ENCODE measurements at regions not wholly inside any gene's neighbourhood (a gene's known extent, or its start where the extent isn't known, plus 50 kb on each side); places are given as distances from the start of the nearest gene placed in this dataset.

DNA sequence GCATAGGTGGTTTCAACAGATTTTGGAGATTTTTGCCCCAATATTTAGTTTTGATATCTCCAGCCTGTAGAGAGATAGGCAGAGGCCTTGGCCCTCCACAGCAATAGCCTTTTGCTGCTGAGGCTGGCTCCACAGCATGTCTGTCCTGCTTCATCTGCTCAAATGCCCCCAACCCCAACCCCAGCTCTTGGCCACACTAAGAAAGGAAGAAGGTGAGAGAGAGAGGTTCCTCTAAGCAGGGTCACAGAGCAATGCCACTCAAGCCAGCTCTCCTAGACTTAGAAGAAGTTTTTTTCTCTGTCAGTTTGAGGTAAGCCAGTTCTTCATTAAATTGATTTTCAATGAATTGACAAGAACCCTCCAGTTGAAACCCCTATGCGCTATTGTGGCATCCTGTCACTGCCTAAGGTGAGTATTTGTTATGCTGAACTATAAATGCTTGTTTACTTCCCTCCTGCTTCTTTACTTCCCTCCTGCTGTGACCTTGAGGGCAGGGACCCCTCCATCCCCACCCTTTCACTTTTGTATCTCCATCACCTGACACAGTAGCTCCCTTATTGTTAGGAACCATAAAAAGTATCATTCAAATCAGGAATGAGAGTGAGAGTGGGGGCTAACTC is 366.2 kb upstream of the CNR1 start:
- Histone ChIP-seq H3K4me1 (ENCODE audit: control insufficient read depth, insufficient read depth, low read length) (peaks cover 16% of the 10 kb centered on the region), H3K9ac (ENCODE audit: low read length) (no peak overlapping the region), H3K36me3 (ENCODE audit: control insufficient read depth, insufficient read depth, low read length) (no peaks in the 10 kb centered on the region), H3K27ac (ENCODE audit: low read depth, low read length) (no peak overlapping the region), H3K4me3 (ENCODE audit: low read depth, low read length) (no peak overlapping the region), H3K27me3 (ENCODE audit: control insufficient read depth, insufficient read depth, low read length) (no peaks in the 10 kb centered on the region), H3K9me3 (ENCODE audit: control insufficient read depth, insufficient read depth, low read depth, low read length) (peaks cover 2% of the 10 kb centered on the region)

DNA sequence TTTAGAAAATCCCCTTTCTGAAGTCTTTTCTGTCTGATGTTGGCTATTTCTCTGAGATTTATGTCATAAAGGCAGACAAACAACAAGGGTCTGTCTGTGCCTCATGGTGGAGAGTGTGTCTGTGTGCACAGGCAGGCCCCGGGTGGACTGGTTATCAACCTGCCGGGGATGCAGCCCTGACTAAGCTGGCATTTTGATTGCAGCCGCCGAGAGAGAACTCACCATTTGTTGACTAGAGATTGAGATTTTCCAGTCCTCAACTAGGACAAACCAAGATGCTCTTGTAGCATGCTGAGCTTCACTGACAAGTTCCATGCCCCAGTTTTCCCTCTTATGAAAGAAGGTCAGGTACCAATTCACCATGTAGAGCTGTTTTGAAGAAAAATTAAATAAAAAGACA is 363.6 kb upstream of the CNR1 start:
- H3K27me3 ChIP-seq (ENCODE audit: control insufficient read depth, insufficient read depth, low read length) = no peaks in the 10 kb centered on the region
- H3K36me3 ChIP-seq (ENCODE audit: control insufficient read depth, insufficient read depth, low read length) = no peaks in the 10 kb centered on the region
- H3K4me1 ChIP-seq (ENCODE audit: control insufficient read depth, insufficient read depth, low read length) = peaks cover 16% of the 10 kb centered on the region
- no peak overlapping the region for H3K9ac ChIP-seq (ENCODE audit: low read length)
- H3K27ac ChIP-seq (ENCODE audit: low read depth, low read length) = no peak overlapping the region
- H3K9me3 ChIP-seq (ENCODE audit: control insufficient read depth, insufficient read depth, low read depth, low read length) = peaks cover 6% of the 10 kb centered on the region
- H3K4me3 ChIP-seq (ENCODE audit: low read depth, low read length) = no peak overlapping the region

DNA sequence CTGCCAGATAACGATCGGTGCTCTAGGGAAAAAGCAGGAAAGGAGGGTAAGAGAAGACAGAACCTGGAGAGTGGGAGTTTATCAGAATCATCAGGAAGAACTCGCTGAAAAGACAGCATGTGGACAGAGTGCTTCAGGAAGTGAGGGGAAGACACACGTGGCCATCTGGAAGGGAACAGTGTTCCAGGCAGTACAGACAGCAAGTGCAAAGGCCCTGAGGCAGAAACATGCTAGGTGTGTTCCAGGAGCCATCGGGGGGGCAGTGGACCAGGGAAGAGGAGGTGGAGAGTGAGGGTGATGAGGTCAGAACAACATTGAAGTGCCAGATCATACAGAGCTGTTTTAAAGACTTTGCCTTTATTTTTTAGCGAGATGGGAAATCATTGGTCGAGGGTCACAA is 354.3 kb upstream of the CNR1 start:
- Histone ChIP-seq H3K27me3 (ENCODE audit: control insufficient read depth, insufficient read depth, low read length) (no peaks in the 10 kb centered on the region), H3K9me3 (ENCODE audit: control insufficient read depth, insufficient read depth, low read depth, low read length) (no peaks in the 10 kb centered on the region), H3K27ac (ENCODE audit: low read depth, low read length) (no peak overlapping the region), H3K4me1 (ENCODE audit: control insufficient read depth, insufficient read depth, low read length) (no peaks in the 10 kb centered on the region), H3K9ac (ENCODE audit: low read length) (no peak overlapping the region), H3K4me3 (ENCODE audit: low read depth, low read length) (no peak overlapping the region), H3K36me3 (ENCODE audit: control insufficient read depth, insufficient read depth, low read length) (no peaks in the 10 kb centered on the region)

- no peaks in the 10 kb centered on the region for H3K27me3 ChIP-seq (ENCODE audit: control insufficient read depth, insufficient read depth, low read length)
- H3K4me1 ChIP-seq (ENCODE audit: control insufficient read depth, insufficient read depth, low read length) = no peaks in the 10 kb centered on the region
- H3K9me3 ChIP-seq (ENCODE audit: control insufficient read depth, insufficient read depth, low read depth, low read length) = no peaks in the 10 kb centered on the region
- H3K9ac ChIP-seq (ENCODE audit: low read length) = no peak overlapping the region
- H3K36me3 ChIP-seq (ENCODE audit: control insufficient read depth, insufficient read depth, low read length) = no peaks in the 10 kb centered on the region
- no peak overlapping the region for H3K27ac ChIP-seq (ENCODE audit: low read depth, low read length)
- no peak overlapping the region for H3K4me3 ChIP-seq (ENCODE audit: low read depth, low read length)
Measured at GRCh38 chr6:88520017-88520338, 353.8 kb upstream of the CNR1 start.

DNA sequence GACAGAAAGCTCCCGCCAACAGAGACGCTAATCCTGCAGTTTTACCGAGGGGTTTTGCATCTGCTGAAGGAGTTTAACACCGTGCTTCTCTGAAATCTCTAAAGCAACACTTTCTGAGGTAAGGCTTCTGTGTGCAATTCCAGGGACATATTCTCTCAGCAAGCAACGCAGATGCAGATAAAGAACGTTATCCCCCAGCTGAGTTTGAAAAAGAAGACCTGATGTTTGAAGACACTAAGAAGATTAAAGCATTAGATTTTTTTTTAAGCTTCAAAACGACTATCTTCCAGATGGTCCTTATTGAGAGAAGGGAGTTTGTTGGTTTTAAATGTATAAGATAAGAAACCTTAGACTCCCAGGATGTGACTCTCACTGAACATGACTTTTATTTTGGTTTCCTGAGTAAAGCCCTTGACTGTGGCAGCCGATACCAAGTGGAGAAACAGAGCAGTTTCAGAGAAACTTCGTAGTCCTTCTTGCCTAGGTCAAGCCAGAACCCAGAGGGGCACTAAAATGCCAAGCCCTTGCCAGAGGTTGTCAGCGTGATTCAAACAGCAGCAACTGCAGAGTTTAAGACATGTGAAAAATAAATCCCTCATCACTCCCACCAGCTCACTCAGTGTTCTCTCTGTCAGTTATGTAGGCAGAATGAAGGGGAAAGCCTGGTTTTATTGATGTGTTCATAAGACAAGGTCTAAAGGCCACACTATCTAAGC is 353.3 kb upstream of the CNR1 start:
- Histone ChIP-seq H3K27me3 (ENCODE audit: control insufficient read depth, insufficient read depth, low read length) (no peaks in the 10 kb centered on the region), H3K9ac (ENCODE audit: low read length) (no peak overlapping the region), H3K36me3 (ENCODE audit: control insufficient read depth, insufficient read depth, low read length) (no peaks in the 10 kb centered on the region), H3K4me3 (ENCODE audit: low read depth, low read length) (no peak overlapping the region), H3K27ac (ENCODE audit: low read depth, low read length) (no peak overlapping the region), H3K9me3 (ENCODE audit: control insufficient read depth, insufficient read depth, low read depth, low read length) (0 out of 2 replicates have a peak, but pooled peaks cover 2% of the 10 kb centered on the region), H3K4me1 (ENCODE audit: control insufficient read depth, insufficient read depth, low read length) (no peaks in the 10 kb centered on the region)

GRCh38 chr6:88517737-88518136 is 351.6 kb upstream of the CNR1 start:
- no peak overlapping the region for H3K27ac ChIP-seq (ENCODE audit: low read depth, low read length)
- no peak overlapping the region for H3K9ac ChIP-seq (ENCODE audit: low read length)
- H3K27me3 ChIP-seq (ENCODE audit: control insufficient read depth, insufficient read depth, low read length) = no peaks in the 10 kb centered on the region
- H3K4me3 ChIP-seq (ENCODE audit: low read depth, low read length) = no peak overlapping the region
- H3K36me3 ChIP-seq (ENCODE audit: control insufficient read depth, insufficient read depth, low read length) = no peaks in the 10 kb centered on the region
- no peaks in the 10 kb centered on the region for H3K4me1 ChIP-seq (ENCODE audit: control insufficient read depth, insufficient read depth, low read length)
- H3K9me3 ChIP-seq (ENCODE audit: control insufficient read depth, insufficient read depth, low read depth, low read length) = 0 out of 2 replicates have a peak, but pooled peaks cover 6% of the 10 kb centered on the region

GRCh38 chr6:88513920-88514319 is 347.8 kb upstream of the CNR1 start:
- Histone ChIP-seq H3K4me3 (ENCODE audit: low read depth, low read length) (no peak overlapping the region), H3K27me3 (ENCODE audit: control insufficient read depth, insufficient read depth, low read length) (no peaks in the 10 kb centered on the region), H3K36me3 (ENCODE audit: control insufficient read depth, insufficient read depth, low read length) (no peaks in the 10 kb centered on the region), H3K4me1 (ENCODE audit: control insufficient read depth, insufficient read depth, low read length) (no peaks in the 10 kb centered on the region), H3K9ac (ENCODE audit: low read length) (no peak overlapping the region), H3K27ac (ENCODE audit: low read depth, low read length) (no peak overlapping the region), H3K9me3 (ENCODE audit: control insufficient read depth, insufficient read depth, low read depth, low read length) (0 out of 2 replicates have a peak, but pooled peaks cover 6% of the 10 kb centered on the region)

DNA sequence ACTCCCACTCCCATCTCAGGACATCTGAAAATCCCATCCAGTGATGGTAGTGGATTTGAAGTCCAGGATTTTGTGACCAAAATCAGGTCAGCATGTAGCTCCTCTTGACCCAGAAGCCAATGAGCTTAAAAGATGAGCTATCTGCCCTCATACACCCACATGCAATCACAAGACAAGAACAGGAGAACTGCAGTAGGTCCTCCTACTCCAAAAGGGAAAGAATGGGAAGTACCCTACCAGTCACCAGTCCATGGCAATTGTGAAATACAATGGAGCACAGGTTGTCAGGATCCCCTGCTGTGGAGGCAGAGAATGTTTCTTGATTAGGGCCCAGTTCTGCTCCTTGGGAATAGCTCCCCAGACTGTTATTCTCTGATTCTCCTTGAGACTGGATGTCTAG is 347.3 kb upstream of the CNR1 start:
- no peak overlapping the region for H3K4me3 ChIP-seq (ENCODE audit: low read depth, low read length)
- no peak overlapping the region for H3K27ac ChIP-seq (ENCODE audit: low read depth, low read length)
- no peaks in the 10 kb centered on the region for H3K36me3 ChIP-seq (ENCODE audit: control insufficient read depth, insufficient read depth, low read length)
- no peak overlapping the region for H3K9ac ChIP-seq (ENCODE audit: low read length)
- no peaks in the 10 kb centered on the region for H3K27me3 ChIP-seq (ENCODE audit: control insufficient read depth, insufficient read depth, low read length)
- no peaks in the 10 kb centered on the region for H3K4me1 ChIP-seq (ENCODE audit: control insufficient read depth, insufficient read depth, low read length)
- 0 out of 2 replicates have a peak, but pooled peaks cover 6% of the 10 kb centered on the region for H3K9me3 ChIP-seq (ENCODE audit: control insufficient read depth, insufficient read depth, low read depth, low read length)

GRCh38 chr6:88512951-88513350 is 346.8 kb upstream of the CNR1 start:
- Histone ChIP-seq H3K9me3 (ENCODE audit: control insufficient read depth, insufficient read depth, low read depth, low read length) (peaks cover 6% of the 10 kb centered on the region; the same call in 1 of the 2 replicates), H3K4me1 (ENCODE audit: control insufficient read depth, insufficient read depth, low read length) (no peaks in the 10 kb centered on the region), H3K36me3 (ENCODE audit: control insufficient read depth, insufficient read depth, low read length) (no peaks in the 10 kb centered on the region), H3K9ac (ENCODE audit: low read length) (no peak overlapping the region), H3K4me3 (ENCODE audit: low read depth, low read length) (no peak overlapping the region), H3K27ac (ENCODE audit: low read depth, low read length) (no peak overlapping the region), H3K27me3 (ENCODE audit: control insufficient read depth, insufficient read depth, low read length) (no peaks in the 10 kb centered on the region)

- H3K9me3 ChIP-seq (ENCODE audit: control insufficient read depth, insufficient read depth, low read depth, low read length) = peaks cover 2% of the 10 kb centered on the region
- H3K4me3 ChIP-seq (ENCODE audit: low read depth, low read length) = no peak overlapping the region
- no peak overlapping the region for H3K9ac ChIP-seq (ENCODE audit: low read length)
- H3K36me3 ChIP-seq (ENCODE audit: control insufficient read depth, insufficient read depth, low read length) = no peaks in the 10 kb centered on the region
- H3K4me1 ChIP-seq (ENCODE audit: control insufficient read depth, insufficient read depth, low read length) = no peaks in the 10 kb centered on the region
- H3K27me3 ChIP-seq (ENCODE audit: control insufficient read depth, insufficient read depth, low read length) = no peaks in the 10 kb centered on the region
- no peak overlapping the region for H3K27ac ChIP-seq (ENCODE audit: low read depth, low read length)
Measured at GRCh38 chr6:88502391-88502790, 336.2 kb upstream of the CNR1 start.

- Histone ChIP-seq H3K9ac (ENCODE audit: low read length) (no peak overlapping the region), H3K9me3 (ENCODE audit: control insufficient read depth, insufficient read depth, low read depth, low read length) (no peaks in the 10 kb centered on the region; the same call in 1 of the 2 replicates), H3K4me3 (ENCODE audit: low read depth, low read length) (no peak overlapping the region), H3K36me3 (ENCODE audit: control insufficient read depth, insufficient read depth, low read length) (no peaks in the 10 kb centered on the region), H3K4me1 (ENCODE audit: control insufficient read depth, insufficient read depth, low read length) (no peaks in the 10 kb centered on the region), H3K27ac (ENCODE audit: low read depth, low read length) (no peak overlapping the region), H3K27me3 (ENCODE audit: control insufficient read depth, insufficient read depth, low read length) (no peaks in the 10 kb centered on the region)
Measured at GRCh38 chr6:88499845-88500699, 333.9 kb upstream of the CNR1 start.
